Fibroblast of skin of right quadriceps (primary cell): ENCODE measurements at regions not wholly inside any gene's neighbourhood (a gene's known extent, or its start where the extent isn't known, plus 50 kb on each side); places are given as distances from the start of the nearest gene placed in this dataset.

Experiments used
- DNase-seq: peaks from one replicate; pipeline ENCODE4 v3.0.0-alpha.2; 2013

DNA sequence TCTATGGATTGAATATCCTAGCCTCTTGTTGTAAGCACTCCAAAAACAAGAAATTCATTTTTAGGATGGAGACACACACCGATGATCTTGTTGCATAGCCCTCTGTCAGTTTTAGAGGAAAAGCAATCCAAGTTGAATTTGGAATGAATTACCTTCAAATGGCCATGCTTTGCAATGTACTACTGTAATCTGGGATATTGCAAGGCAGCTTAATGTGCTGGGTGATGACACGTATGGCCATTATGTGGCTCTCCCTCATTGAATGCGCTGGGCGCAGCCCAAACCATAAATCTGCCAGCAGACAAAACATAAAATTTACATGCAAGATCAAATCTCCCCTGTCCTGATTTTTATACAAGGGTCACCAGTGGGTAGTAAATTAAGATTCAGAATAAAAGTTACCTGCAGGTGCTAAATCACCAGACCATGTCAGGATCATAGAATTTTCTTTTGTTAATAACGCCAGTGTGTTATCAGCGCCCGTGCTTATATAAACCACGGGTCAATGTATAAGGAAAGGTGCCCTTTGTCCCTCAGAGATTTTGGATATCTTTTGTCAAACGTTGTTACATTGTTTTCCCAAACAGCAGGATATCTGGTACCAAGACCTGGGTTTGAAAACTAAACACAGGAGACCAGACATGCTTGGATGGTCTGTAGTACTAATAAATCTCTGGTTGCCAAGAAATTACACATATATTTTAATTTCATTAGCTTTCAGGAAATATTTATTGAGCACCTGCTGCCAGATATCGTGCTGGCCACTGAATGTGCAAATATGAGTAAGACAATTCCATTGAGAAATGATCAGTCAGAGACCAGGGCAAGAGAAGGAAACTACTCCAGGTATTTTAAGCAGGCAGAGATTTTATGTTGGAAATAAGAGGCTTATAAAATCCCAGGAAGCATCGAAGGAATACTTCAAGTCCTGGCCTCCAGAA lies 237.1 kb downstream of the EBLN2 start:
- DNase-seq, result no peak

DNA sequence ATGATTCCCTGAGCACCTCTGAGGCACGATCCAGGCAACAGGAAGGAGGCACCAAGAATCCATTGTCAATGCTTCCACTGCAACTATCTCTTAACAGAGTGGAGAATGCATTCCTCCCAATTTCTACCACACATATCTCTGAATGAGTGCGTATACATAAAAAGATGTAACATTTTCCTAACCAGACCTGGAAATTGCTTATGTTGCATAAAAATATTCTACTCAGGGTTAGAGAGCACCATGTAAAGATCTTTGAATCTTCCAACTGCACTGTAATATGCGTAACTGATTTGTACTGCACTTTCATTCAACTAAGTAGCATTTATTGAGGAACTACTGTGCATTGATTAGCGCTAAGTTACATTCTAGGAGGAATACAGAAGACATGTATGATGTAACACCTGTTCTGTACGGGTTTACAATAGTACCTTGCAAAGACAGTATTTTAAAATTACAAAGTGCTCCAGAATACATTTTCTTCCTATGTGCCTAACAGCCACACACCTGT lies 237.8 kb downstream of the EBLN2 start:
- no peak for DNase-seq

DNA sequence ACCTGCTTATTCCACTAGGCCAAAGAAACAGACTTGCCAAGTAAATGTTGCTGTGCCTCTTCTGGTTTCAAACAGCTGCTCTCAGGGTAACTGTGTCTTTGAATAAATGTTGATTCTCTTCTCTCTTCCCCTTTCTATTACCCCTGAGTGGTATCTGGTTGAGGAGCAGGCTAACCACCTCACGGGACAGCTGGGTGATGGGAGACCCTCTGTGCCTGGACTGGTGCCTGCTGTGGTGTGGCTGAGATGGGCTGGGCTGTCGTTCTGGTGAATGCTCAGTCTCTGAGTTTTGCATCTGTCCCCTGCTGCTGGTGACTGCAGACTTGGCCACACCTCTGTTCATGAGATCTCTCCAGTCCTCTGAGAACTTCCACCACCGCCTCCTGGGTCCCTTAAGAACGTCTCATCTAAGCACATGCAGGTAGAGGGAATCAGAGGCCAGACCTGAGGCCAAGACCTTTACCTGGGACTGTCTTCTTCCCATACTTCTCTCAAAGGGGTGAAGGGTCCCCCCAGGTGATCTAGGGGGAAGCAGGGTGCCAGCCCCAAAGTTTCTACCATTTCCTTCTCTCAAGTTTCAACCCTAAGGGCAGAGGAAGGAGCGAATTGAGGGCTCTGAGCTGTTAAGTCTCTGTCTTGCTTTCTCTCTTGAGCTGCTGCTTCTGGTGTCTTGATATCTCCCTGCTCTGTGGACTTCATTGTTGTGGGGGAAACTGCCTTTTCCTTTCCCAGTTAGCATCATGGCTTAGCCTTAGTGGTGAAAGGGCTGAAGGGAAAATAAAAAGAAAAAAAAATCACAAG lies 252.9 kb downstream of the EBLN2 start:
- no peak for DNase-seq

DNA sequence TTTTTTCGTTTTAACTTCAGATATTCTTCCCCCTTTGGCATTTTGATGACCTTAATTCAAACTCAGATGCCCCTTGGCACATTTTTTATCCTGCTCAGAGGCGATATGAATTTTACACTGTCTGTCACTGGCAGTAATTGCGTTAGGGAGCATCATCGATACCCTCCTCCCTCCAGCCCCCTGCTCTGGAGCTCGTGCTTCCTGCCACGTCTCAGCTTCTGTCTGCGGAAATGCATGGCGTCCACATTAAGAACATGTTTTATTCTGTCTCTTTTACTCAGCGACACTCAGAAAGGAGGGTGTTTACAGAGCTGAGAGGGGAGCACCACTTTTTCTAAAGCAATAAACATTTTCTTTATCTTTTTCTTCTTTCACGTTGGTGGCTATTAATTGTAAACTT lies 254.2 kb downstream of the EBLN2 start:
- no peak for DNase-seq

DNA sequence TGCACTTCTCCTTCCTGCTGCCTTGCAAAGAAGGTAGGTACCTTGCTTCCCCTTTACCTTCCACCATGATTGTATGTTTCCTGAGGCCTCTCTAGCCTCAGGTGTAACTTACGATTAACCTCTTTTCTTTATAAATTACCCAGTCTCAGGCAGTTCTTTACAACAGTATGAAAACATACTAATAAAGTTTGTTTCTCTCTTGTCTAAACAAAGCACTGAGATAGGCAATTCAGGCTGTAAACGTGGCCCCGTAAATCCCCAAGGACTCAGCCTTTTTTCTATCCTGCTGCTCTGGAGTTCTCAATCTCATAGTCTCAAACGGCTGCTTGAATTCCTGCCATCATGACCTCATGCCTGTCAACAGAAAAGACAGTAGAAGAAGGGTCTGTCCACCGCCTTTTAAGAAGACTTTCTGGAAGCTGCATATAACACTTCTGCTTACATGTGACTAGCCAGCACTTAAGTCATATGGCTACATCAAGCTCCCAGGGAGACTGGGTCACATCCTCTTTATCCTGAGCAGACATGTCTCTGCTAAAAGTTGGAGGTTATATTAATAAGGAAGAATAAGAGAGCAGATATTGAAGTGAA lies 257.8 kb downstream of the EBLN2 start:
- peak; percentile 11 for DNase-seq

DNA sequence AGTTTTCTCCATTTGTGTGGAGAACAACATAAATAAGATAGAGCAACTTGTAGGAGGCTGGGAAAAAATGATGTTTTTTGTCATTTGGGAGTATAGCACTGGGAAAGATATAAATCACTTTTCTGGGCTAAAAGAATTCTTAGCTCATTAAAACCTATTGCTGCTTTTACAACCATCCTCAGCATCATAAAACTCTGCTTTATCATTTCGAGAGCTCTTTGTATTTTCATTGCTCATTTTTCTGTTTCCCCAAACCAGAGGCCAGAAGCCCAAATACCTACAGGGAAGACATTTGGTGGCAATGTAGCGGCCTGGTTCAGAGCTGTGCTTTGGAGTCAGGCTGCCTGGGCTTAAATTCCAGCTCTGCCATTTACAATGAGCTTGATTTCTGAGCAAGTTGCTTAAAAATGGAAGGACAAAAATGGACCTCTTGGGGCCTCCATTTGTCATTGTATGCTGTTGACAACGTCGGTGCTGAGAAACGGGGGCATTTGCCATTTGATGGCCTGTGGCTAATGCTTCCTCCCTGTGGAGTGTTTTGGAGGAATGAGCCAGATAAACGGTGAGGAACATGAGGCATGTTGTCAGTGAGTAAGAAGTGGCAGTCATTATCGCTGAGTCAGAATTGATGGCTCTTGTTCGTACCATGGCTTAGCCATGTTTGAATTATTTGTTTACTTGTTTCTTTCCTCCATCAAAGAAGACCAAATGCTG lies 260.0 kb downstream of the EBLN2 start:
- peak; percentile 23 for DNase-seq

DNA sequence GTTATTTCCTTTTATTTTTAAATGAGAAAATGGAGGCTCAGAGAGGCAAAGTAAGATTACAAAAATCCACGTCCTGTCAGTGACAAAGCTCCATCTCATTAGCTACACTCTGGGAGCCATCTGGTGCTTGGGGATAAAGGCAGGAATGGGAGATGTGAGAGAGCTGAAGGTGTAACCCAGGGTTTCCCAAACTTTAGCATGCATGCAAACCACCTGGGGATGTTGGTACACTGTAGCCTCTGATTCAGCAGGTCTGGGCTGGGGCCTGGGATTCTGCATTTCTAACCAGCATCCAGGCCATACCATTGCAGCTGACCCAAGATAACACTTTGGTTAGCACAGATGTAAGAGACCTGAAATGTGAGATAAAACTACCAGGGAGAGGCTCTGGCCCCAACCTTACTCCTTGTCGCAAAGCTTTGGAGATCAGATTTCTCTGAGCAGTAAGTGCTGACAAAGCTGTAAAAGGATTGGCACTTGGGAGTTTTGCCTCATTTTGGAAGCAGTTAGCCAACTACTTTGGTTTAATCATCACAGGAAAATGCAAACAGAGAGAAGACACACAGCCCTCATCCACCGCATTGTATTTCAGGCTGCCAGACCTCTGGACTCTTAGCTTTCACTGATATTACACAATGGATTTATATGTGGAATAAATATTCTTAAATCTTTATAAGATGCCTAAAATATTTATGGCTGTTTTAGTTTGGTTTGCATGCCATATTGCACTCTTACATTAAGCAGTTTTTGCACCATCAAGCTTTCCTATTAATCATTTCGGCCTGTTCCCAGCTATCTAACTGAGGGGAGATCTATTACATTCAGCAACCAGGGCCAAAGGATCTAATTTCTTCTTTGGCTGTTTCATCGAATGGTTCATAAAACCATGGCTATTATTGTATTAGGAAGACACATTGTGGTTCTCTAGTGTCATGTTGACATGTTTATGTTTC lies 263.0 kb downstream of the EBLN2 start:
- DNase-seq, result peak; percentile 86

DNA sequence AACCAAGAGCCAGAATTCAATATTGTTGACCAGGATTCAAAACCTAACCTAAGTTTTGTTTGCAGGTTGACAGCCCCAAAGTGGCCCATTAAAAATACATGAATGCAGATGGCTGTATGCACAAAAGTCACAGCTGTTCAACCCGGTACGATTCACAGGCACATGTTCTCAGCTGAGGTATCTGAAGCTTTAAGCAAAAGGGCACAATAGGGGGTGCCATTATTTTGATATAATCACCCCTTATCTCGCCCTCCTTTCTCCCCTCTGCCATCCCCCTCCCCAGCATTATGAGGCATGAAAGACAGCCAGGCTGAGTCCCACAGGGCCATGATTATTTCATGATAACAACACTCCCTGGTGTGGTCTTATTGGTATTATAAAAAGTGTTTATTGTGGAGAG lies 264.9 kb downstream of the EBLN2 start:
- DNase-seq, result no peak

DNA sequence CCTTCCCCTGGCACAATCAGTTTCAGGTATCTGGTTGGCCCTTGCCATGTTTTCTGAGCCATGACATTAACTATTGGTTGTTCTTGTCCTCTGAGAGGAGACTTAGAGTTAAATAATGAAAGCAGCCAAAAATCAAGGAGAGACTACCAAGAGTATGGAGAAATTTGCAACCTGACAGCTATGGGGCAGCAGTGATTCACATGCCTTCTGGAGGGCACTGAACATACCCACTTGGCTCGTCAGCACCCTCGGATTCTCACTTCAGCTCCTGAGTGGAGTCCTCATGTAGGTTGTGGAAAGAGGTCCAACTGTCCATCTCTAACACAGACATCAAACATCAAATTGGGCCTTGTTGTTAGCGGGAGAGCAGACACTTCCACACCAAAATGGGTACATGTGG lies 265.6 kb downstream of the EBLN2 start:
- DNase-seq, result no peak
